ENCODE measurements at regions not wholly inside any gene's neighbourhood (a gene's known extent, or its start where the extent isn't known, plus 50 kb on each side); places are given as distances from the start of the nearest gene placed in this dataset.

- DNase-seq (ENCODE audit: low spot score) = peak; percentile 69
- CTCF ChIA-PET = interaction anchor here (0.6 kb wide), 1 partner anchor 36 kb away, joined by 4 read pairs; no protein-coding TSS in a partner anchor
- no peak overlapping the region for H3K27ac ChIP-seq
- POLR2A ChIA-PET (ENCODE audit: low non-redundant PET) = no interaction called here
- no peak for TF ChIP-seq CTCF (conservative IDR thresholded peaks at IDR 0.05; ENCODE audit: low read depth)
These were observed 92.5 kb downstream of the KCNF1 start for GRCh38 chr2:11004199-11004598.

DNA sequence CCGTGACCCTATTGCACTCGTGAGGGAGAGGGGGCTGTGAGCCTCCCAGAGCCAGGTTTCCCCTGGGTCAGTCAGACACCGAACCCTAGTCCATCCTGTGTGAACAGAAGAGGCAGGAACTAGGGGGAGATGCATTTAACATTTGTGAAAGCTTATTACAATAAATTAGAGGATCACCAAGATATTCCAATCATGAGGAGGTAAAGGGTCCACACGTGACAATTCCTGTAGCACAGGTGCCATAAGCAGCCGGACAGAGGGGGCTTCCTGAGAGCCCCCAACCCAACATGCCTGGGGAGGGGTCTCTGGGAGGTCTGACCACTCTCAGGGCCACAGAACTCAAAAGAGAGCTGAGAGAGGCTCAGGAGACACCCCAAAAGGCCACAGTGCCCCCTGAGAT is 93.3 kb downstream of the KCNF1 start:
- H3K27ac ChIP-seq = no peak overlapping the region
- POLR2A ChIA-PET (ENCODE audit: low non-redundant PET) = interaction anchor here (0.6 kb wide), 1 partner anchor 54 kb away, joined by 5 read pairs; no protein-coding TSS in a partner anchor
- TF ChIP-seq CTCF (conservative IDR thresholded peaks at IDR 0.05; ENCODE audit: low read depth) = no peak
- no peak for DNase-seq (ENCODE audit: low spot score)
- CTCF ChIA-PET = no interaction called here

DNA sequence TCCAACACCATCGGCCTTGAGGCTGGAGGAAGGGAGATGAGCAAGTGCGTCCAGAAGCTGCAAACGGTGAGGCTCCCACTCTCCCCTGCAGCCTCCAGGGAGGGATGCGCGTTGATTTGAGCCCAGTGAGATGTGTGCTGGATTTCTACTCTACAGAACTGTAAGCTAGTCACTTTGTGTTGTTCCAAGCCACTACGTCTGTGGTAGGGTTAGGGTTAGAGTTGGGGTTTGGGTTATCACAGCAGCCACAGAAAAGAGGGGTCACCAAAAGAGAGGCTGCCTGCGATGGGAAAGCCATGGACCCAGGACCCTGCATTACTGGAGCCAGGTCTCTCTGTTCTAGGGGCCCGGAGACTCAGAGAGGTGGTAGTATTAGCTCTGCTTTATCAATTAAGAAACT is 94.5 kb downstream of the KCNF1 start:
- POLR2A ChIA-PET (ENCODE audit: low non-redundant PET) = no interaction called here
- H3K27ac ChIP-seq = no peak overlapping the region
- no peak for TF ChIP-seq CTCF (conservative IDR thresholded peaks at IDR 0.05; ENCODE audit: low read depth)
- CTCF ChIA-PET = no interaction called here
- DNase-seq (ENCODE audit: low spot score) = no peak

DNA sequence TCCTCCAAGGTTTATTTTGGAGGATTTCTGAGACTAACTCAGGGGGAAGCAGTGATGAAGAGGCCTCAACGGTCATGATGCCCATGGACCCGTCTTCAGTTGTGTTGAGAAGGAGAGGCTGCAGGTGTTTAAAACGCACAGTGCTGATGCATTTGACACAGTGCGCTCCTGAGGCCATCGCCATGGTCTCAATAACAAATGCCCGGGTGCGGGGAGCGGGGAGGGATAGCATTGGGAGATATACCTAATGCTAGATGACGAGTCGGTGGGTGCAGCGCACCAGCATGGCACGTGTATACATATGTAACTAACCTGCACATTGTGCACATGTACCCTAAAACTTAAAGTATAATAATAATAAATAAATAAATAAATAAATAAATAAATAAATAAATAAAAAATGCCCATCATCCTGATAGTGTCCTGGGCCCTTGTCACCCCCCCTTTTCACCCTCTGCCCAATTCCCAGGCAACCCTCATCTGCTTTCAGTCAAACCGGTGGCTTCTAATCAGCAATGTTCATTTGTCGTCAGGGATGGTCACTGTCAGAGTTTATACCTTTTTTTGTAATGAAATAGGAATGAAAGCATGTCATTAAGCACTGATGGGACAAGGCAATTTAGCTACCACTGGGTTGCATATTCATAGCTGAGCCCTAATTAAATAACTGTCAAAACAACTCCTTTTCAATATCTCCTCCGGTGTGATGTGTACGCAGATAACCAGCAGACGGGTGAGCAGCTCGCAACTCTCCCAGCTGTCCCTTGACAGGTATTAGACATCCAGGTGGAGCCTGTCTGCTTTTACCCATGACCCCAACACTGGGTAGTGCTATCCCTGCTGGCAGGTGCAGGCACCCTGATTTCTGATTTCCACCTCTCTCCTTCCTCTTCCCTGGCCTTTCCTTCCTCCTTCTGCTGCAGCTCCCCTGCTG is 95.9 kb downstream of the KCNF1 start:
- TF ChIP-seq CTCF (conservative IDR thresholded peaks at IDR 0.05; ENCODE audit: low read depth) = no peak
- ChIA-PET CTCF (no interaction called here), POLR2A (ENCODE audit: low non-redundant PET) (no interaction called here)
- no peak for DNase-seq (ENCODE audit: low spot score)
- no peak overlapping the region for H3K27ac ChIP-seq

DNA sequence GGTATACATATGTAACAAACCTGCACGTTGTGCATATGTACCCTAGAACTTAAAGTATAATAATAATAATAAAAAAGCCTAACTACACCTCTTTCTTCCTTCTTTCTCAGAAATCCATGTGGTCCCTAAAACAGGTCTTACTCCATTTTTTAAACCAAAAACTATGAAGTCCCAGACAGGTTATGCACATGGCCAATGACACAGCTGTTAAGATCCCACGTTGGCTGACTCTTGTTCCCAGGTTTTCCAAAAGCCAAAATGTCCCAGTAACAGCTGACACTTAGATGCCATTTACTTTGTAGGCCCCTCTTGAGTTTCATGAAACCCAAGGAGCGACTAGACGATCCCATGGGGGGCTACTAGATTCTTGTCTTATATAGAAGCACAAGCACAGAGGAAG is 97.0 kb downstream of the KCNF1 start:
- ChIA-PET CTCF (interaction anchor here (0.5 kb wide), 1 partner anchor 545 kb away, joined by 3 read pairs; no protein-coding TSS in a partner anchor), POLR2A (ENCODE audit: low non-redundant PET) (no interaction called here)
- no peak for TF ChIP-seq CTCF (conservative IDR thresholded peaks at IDR 0.05; ENCODE audit: low read depth)
- DNase-seq (ENCODE audit: low spot score) = no peak
- H3K27ac ChIP-seq = no peak overlapping the region

DNA sequence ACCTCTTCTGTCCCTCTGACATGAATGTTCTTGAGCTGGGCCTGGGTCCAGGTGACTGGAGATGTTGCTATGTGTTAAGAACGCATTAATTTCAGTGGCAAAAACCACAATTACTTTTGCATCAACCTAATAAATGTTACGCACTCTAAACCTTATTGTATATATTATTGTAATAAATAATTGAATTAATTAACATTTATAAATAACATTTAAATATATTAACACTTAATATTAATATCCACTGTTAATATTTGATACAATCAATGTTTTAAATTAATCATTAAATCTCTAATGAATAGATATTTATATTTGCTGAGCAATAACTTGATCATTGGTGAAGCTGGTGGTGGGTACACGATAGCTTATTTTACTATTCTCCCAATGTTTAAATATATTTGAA is 97.4 kb downstream of the KCNF1 start:
- TF ChIP-seq CTCF (conservative IDR thresholded peaks at IDR 0.05; ENCODE audit: low read depth) = no peak
- DNase-seq (ENCODE audit: low spot score) = no peak
- ChIA-PET CTCF (interaction anchor here (0.5 kb wide), 1 partner anchor 545 kb away, joined by 3 read pairs; no protein-coding TSS in a partner anchor), POLR2A (ENCODE audit: low non-redundant PET) (no interaction called here)
- no peak overlapping the region for H3K27ac ChIP-seq
